Testis (tissue), 2 donors: ENCODE measurements at regions not wholly inside any gene's neighbourhood (a gene's known extent, or its start where the extent isn't known, plus 50 kb on each side); places are given as distances from the start of the nearest gene placed in this dataset.

ENCODE experiments used
- POLR2A ChIP-seq: fragments of 450-650 bp; IDR thresholded peaks from one replicate; pipeline ENCODE4 v1.6.1; 2017; ENCODE audit warnings: antibody characterized with exemption, mild to moderate bottlenecking, moderate library complexity
- TF ChIP-seq, protein P1 (sequence below), 3 experiments: fragments of 450-650 bp in 2 of 3; fragments of 200-600 bp in 1 of 3; sonication (generic) in 1 of 3; IDR thresholded peaks; one replicate each; pipeline ENCODE4 v1.5.1; 2016 to 2019; ENCODE audit warnings: antibody characterized with exemption in 3 of 3, mild to moderate bottlenecking in 2 of 3, moderate library complexity in 1 of 3

DNA sequence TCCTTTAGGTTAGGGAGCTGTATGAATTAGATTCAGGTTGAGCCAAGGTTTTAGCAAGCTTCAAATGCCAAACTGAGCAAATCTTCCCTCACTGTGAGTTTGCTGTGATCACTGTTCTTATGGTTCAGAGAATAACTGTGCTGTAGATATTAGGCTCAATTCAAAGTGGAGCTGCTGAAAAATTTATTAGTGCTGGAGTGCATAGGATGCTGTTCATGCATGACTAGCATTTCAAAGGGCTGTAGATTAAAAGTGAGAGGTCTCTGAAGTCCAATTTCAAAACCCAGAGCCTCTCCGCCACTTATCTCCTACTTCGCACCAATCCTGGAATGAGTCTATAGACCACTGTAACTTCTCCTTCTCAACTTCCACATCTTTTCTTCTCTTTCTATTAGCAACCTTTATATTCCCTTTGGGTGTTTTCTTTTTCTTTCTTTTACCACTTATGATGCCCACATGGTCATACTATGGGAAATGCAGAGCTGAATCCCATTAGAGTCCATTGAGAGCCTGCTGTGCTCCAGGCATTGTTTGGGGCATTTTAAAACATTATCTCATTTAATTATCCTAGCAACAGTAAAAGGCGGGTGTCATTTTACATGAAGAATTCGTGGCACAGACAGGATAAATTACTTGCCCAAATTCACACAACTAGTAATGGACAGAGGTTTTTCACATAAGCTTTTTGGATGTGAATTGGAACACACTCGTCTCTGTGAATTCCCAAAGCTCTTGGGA, 77.5 kb upstream of the EEA1 start:
- TF ChIP-seq, protein P1, sequence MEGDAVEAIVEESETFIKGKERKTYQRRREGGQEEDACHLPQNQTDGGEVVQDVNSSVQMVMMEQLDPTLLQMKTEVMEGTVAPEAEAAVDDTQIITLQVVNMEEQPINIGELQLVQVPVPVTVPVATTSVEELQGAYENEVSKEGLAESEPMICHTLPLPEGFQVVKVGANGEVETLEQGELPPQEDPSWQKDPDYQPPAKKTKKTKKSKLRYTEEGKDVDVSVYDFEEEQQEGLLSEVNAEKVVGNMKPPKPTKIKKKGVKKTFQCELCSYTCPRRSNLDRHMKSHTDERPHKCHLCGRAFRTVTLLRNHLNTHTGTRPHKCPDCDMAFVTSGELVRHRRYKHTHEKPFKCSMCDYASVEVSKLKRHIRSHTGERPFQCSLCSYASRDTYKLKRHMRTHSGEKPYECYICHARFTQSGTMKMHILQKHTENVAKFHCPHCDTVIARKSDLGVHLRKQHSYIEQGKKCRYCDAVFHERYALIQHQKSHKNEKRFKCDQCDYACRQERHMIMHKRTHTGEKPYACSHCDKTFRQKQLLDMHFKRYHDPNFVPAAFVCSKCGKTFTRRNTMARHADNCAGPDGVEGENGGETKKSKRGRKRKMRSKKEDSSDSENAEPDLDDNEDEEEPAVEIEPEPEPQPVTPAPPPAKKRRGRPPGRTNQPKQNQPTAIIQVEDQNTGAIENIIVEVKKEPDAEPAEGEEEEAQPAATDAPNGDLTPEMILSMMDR (IDR thresholded peaks at IDR 0.05) = no peak
- no peak for TF ChIP-seq POLR2A
